NB4 (cell line): ENCODE measurements at regions not wholly inside any gene's neighbourhood (a gene's known extent, or its start where the extent isn't known, plus 50 kb on each side); places are given as distances from the start of the nearest gene placed in this dataset.

Experiments
- POLR2A ChIP-seq: IDR thresholded peaks from 2 replicates; pipeline ENCODE4 v1.6.1; 2011; ENCODE audit warnings: mild to moderate bottlenecking; ENCODE audit not compliant: insufficient read length; ENCODE audit errors: extremely low read depth
- TF ChIP-seq, protein P1 (sequence below): IDR thresholded peaks from one replicate; pipeline ENCODE4 v1.5.1; 2012; ENCODE audit warnings: low read depth, low read length
- TF ChIP-seq, protein P2 (sequence below): IDR thresholded peaks from 2 replicates; pipeline ENCODE4 v1.6.1; 2011; ENCODE audit warnings: low read depth, low read length

DNA sequence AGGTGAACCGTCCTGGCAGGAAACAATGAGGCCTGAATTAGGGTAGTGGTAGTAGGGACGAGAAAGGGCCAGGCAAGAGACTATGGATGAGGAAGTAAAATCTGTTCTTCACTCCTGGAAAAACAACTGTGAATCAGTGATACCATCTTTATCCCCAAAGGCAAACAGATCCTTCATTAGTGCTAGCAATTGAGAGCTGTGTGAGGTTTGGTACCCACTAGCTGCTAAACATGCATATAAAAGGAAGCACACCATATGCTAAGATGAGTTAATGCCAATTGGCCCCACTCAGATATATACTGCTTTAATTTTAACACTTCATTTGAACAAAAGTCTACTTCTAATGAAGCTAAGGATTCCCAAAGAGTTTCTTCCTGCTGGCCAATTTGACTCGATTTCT, 244.8 kb upstream of the NR4A3 start:
- no peak for TF ChIP-seq POLR2A
- TF ChIP-seq, protein P1, sequence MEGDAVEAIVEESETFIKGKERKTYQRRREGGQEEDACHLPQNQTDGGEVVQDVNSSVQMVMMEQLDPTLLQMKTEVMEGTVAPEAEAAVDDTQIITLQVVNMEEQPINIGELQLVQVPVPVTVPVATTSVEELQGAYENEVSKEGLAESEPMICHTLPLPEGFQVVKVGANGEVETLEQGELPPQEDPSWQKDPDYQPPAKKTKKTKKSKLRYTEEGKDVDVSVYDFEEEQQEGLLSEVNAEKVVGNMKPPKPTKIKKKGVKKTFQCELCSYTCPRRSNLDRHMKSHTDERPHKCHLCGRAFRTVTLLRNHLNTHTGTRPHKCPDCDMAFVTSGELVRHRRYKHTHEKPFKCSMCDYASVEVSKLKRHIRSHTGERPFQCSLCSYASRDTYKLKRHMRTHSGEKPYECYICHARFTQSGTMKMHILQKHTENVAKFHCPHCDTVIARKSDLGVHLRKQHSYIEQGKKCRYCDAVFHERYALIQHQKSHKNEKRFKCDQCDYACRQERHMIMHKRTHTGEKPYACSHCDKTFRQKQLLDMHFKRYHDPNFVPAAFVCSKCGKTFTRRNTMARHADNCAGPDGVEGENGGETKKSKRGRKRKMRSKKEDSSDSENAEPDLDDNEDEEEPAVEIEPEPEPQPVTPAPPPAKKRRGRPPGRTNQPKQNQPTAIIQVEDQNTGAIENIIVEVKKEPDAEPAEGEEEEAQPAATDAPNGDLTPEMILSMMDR, result no peak
- TF ChIP-seq, protein P2, sequence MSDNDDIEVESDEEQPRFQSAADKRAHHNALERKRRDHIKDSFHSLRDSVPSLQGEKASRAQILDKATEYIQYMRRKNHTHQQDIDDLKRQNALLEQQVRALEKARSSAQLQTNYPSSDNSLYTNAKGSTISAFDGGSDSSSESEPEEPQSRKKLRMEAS, result no peak
